NT2/D1 (cell line): ENCODE measurements at regions not wholly inside any gene's neighbourhood (a gene's known extent, or its start where the extent isn't known, plus 50 kb on each side); places are given as distances from the start of the nearest gene placed in this dataset.

ENCODE experiments used
- DNase-seq: peaks from one replicate; pipeline ENCODE4 v3.0.0-alpha.2; 2011; ENCODE audit warnings: low read depth, low spot score
- H3K27me3 ChIP-seq: 2 replicates; pipeline ENCODE4 v1.6.0; 2011; ENCODE audit warnings: mild to moderate bottlenecking; ENCODE audit not compliant: insufficient read length, insufficient read depth
- H3K36me3 ChIP-seq: 2 replicates; pipeline ENCODE4 v1.6.1; 2011; ENCODE audit warnings: mild to moderate bottlenecking, low read length, mixed read lengths; ENCODE audit not compliant: insufficient read depth, insufficient read length
- H3K4me1 ChIP-seq: 2 replicates; pipeline ENCODE4 v1.5.1; 2011; ENCODE audit not compliant: insufficient read depth, insufficient read length
- H3K4me3 ChIP-seq: 2 replicates; pipeline ENCODE4 v1.5.1; 2011; ENCODE audit warnings: low read depth; ENCODE audit not compliant: insufficient read length
- H3K9ac ChIP-seq: 2 replicates; pipeline ENCODE4 v1.6.0; 2011; ENCODE audit warnings: low read depth; ENCODE audit not compliant: insufficient read length
- H3K9me3 ChIP-seq: 2 replicates; pipeline ENCODE4 v1.5.1; 2011; ENCODE audit warnings: mild to moderate bottlenecking, low read length; ENCODE audit not compliant: insufficient read depth
- SUZ12 ChIP-seq: IDR thresholded peaks from 2 replicates; pipeline ENCODE4 v1.6.1; 2011; ENCODE audit not compliant: insufficient read length, insufficient read depth; ENCODE audit errors: extremely low read depth
- YY1 ChIP-seq: IDR thresholded peaks from 2 replicates; pipeline ENCODE4 v1.6.1; 2011; ENCODE audit not compliant: insufficient read length, insufficient read depth
- ZNF274 ChIP-seq: IDR thresholded peaks from 2 replicates; pipeline ENCODE4 v1.6.1; 2011; ENCODE audit warnings: mild to moderate bottlenecking, low read depth, low read length

GRCh38 chr15:69994429-69995205, 103.1 kb downstream of the TLE3 start:
- peaks cover 21% of the 10 kb centered on the region for H3K4me1 ChIP-seq
- H3K9ac ChIP-seq = no peak overlapping the region
- DNase-seq = no peak
- TF ChIP-seq SUZ12 (no peak), ZNF274 (no peak), YY1 (no peak)
- H3K27me3 ChIP-seq = peaks cover 34% of the 10 kb centered on the region
- H3K9me3 ChIP-seq = no peaks in the 10 kb centered on the region
- no peaks in the 10 kb centered on the region for H3K36me3 ChIP-seq
- H3K4me3 ChIP-seq = no peak overlapping the region

GRCh38 chr15:69996321-69997160, 101.2 kb downstream of the TLE3 start:
- H3K4me1 ChIP-seq = peaks cover 9% of the 10 kb centered on the region
- DNase-seq = no peak
- TF ChIP-seq SUZ12 = no peak
- peaks cover 20% of the 10 kb centered on the region for H3K27me3 ChIP-seq
- H3K9me3 ChIP-seq = no peaks in the 10 kb centered on the region
- no peak overlapping the region for H3K4me3 ChIP-seq
- H3K36me3 ChIP-seq = no peaks in the 10 kb centered on the region
- H3K9ac ChIP-seq = no peak overlapping the region

DNA sequence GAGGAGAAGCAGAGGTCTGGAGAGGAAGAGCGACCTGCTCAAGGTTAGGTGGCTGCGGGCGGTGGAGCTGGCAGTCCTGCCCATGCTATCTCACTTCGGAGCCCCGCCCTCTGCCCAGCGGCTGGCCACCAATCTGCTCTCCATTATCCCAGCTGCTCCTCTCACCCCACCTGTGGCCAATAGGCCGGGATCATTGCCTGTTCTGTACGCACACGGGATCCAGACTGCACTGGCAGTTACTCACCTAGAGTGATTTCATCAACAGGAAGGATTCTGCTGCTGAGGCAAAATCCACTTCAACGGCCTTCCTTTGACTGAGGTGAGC, 100.6 kb downstream of the TLE3 start:
- Histone ChIP-seq H3K4me3 (no peak overlapping the region), H3K9me3 (peaks cover 3% of the 10 kb centered on the region; the same call in 1 of the 2 replicates), H3K27me3 (peaks cover 17% of the 10 kb centered on the region), H3K4me1 (peaks cover 3% of the 10 kb centered on the region), H3K36me3 (no peaks in the 10 kb centered on the region), H3K9ac (no peak overlapping the region)
- DNase-seq = no peak
- TF ChIP-seq YY1 = no peak
- no peak for TF ChIP-seq SUZ12
